Fibroblast of lung (primary cell): ENCODE measurements at regions not wholly inside any gene's neighbourhood (a gene's known extent, or its start where the extent isn't known, plus 50 kb on each side); places are given as distances from the start of the nearest gene placed in this dataset.

ENCODE experiments used
- DNase-seq, 2 donors: peaks; one replicate each; pipeline versions ENCODE4 v3.0.0 to v3.0.0-alpha.2; 2010; ENCODE audit warnings: low read depth in 2 of 2
- H2AFZ ChIP-seq: 2 replicates; pipeline ENCODE4 v1.5.1; 2012; ENCODE audit warnings: low read length, control low read depth, inconsistent platforms
- H3K27ac ChIP-seq: 2 replicates; pipeline ENCODE4 v1.5.1; 2011; ENCODE audit warnings: low read length, control low read depth; ENCODE audit not compliant: insufficient read depth
- H3K27me3 ChIP-seq: 2 replicates; pipeline ENCODE4 v1.5.1; 2011; ENCODE audit warnings: mild to moderate bottlenecking, low read length; ENCODE audit not compliant: control insufficient read depth, insufficient read depth
- H3K36me3 ChIP-seq: 2 replicates; pipeline ENCODE4 v1.5.1; 2011; ENCODE audit warnings: low read length; ENCODE audit not compliant: control insufficient read depth, insufficient read depth
- H3K4me1 ChIP-seq: 2 replicates; pipeline ENCODE4 v1.5.1; 2011; ENCODE audit warnings: low read length; ENCODE audit not compliant: control insufficient read depth, insufficient read depth; ENCODE audit errors: extremely low read depth
- H3K4me2 ChIP-seq: 2 replicates; pipeline ENCODE4 v1.5.1; 2011; ENCODE audit warnings: low read length, control low read depth; ENCODE audit not compliant: insufficient read depth; ENCODE audit errors: extremely low read depth
- H3K4me3 ChIP-seq, 4 experiments: fragments of 200-600 bp in 1 of 4; sonication (generic) in 1 of 4; replicated peaks in 1 of 4; 2 replicates each; pipeline ENCODE4 v1.5.1; 2011 to 2016; ENCODE audit warnings: low read length in 4 of 4, low read depth in 3 of 4, mild to moderate bottlenecking in 3 of 4, control low read depth in 2 of 4, inconsistent platforms in 1 of 4, mixed read lengths in 1 of 4; ENCODE audit not compliant: insufficient read depth in 1 of 4; ENCODE audit errors: control extremely low read depth in 1 of 4
- H3K79me2 ChIP-seq: 2 replicates; pipeline ENCODE4 v1.5.1; 2012; ENCODE audit warnings: mild to moderate bottlenecking, low read length, inconsistent platforms; ENCODE audit not compliant: control insufficient read depth, insufficient read depth
- H3K9ac ChIP-seq: 2 replicates; pipeline ENCODE4 v1.5.1; 2011; ENCODE audit warnings: mild to moderate bottlenecking, low read length, control low read depth; ENCODE audit not compliant: insufficient read depth
- H3K9me3 ChIP-seq: 2 replicates; pipeline ENCODE4 v1.5.1; 2012; ENCODE audit warnings: low read depth, low read length; ENCODE audit not compliant: control insufficient read depth, insufficient read depth
- H4K20me1 ChIP-seq: 2 replicates; pipeline ENCODE4 v1.5.1; 2011; ENCODE audit warnings: low read length; ENCODE audit not compliant: control insufficient read depth, insufficient read depth; ENCODE audit errors: extremely low read depth
- CTCF ChIP-seq, 2 donors: IDR thresholded peaks in 1 of 2; conservative IDR thresholded peaks in 1 of 2; 1 replicate in 1 of 2; 2 replicates in 1 of 2; pipeline ENCODE4 v1.5.1; 2011 to 2012; ENCODE audit warnings: low read length in 2 of 2, control low read depth in 1 of 2, inconsistent platforms in 1 of 2, low read depth in 1 of 2, mild to moderate bottlenecking in 1 of 2
- EZH2 ChIP-seq: IDR thresholded peaks from 2 replicates; pipeline ENCODE4 v1.5.1; 2012; ENCODE audit warnings: low read length, control low read depth, mild to moderate bottlenecking; ENCODE audit errors: missing control alignments

DNA sequence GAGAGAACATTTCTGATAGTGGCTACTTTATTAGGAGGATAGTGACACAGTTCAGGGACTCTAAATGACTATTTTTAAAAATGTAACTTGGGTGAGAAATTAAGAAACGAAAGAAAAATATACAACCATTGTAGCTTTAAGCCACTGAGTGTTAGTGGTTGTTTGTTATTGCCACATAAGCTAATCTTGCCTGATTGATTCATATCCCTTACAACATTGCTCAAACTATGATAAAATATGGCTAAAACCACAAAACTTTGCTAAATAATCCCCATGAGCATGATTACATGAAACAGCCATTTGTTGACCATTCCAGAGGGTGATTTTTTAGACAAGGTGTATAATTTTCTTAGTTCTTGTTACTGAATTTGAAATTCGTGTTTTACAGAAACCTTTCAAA lies 343.4 kb downstream of the SLITRK5 start:
- no peak overlapping the region for H3K4me2 ChIP-seq
- H3K9ac ChIP-seq = no peak overlapping the region
- H3K79me2 ChIP-seq = no peaks in the 10 kb centered on the region
- H3K36me3 ChIP-seq = no peaks in the 10 kb centered on the region
- H3K27me3 ChIP-seq = no peaks in the 10 kb centered on the region
- no peaks in the 10 kb centered on the region for H4K20me1 ChIP-seq
- H3K4me1 ChIP-seq = no peaks in the 10 kb centered on the region
- peak in 1 of 2 donors; percentile 37 for DNase-seq
- H3K4me3 ChIP-seq = no peak overlapping the region
- no peaks in the 10 kb centered on the region for H3K9me3 ChIP-seq
- TF ChIP-seq CTCF (conservative IDR thresholded peaks at IDR 0.05 in 1 of 2, IDR thresholded peaks at IDR 0.05 in 1 of 2; ENCODE audit: low read depth in 1 of 2, low read length in 2 of 2) (no peak), EZH2 (no peak)
- H2AFZ ChIP-seq = no peak overlapping the region
- no peak overlapping the region for H3K27ac ChIP-seq

GRCh38 chr13:88022431-88023208 lies 351.4 kb downstream of the SLITRK5 start:
- H3K4me1 ChIP-seq = no peaks in the 10 kb centered on the region
- H3K4me3 ChIP-seq = no peak overlapping the region
- DNase-seq = peak in 1 of 2 donors; percentile 86
- no peak overlapping the region for H2AFZ ChIP-seq
- no peaks in the 10 kb centered on the region for H3K79me2 ChIP-seq
- no peak overlapping the region for H3K9ac ChIP-seq
- H3K36me3 ChIP-seq = no peaks in the 10 kb centered on the region
- TF ChIP-seq EZH2 (no peak), CTCF (conservative IDR thresholded peaks at IDR 0.05 in 1 of 2, IDR thresholded peaks at IDR 0.05 in 1 of 2; ENCODE audit: low read depth in 1 of 2, low read length in 2 of 2) (no peak)
- H4K20me1 ChIP-seq = no peaks in the 10 kb centered on the region
- H3K9me3 ChIP-seq = no peaks in the 10 kb centered on the region
- H3K27ac ChIP-seq = no peak overlapping the region
- no peak overlapping the region for H3K4me2 ChIP-seq
- H3K27me3 ChIP-seq = no peaks in the 10 kb centered on the region

DNA sequence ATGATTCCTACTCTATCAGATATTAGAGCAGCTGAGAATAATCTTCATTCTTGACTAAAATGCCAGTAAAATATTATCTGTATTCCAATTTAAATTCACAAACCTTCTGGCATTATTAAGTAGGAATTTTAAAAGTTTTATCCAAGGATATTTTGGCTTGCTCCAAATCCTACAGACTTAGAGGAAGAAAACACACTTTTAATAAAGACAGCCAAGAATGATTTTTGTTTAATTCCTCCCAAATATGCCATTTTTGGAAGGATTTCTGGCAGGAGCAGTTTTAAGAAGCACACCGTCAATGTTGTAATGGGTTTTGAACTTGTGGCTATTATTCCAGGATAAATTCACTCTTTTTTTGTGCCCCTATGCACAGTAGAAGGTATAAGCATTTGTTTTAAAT lies 355.1 kb downstream of the SLITRK5 start:
- TF ChIP-seq CTCF (conservative IDR thresholded peaks at IDR 0.05 in 1 of 2, IDR thresholded peaks at IDR 0.05 in 1 of 2; ENCODE audit: low read depth in 1 of 2, low read length in 2 of 2) (no peak), EZH2 (no peak)

More for the DNA sequence above, 355.1 kb downstream of the SLITRK5 start:
- H3K9me3 ChIP-seq = no peaks in the 10 kb centered on the region
- H3K36me3 ChIP-seq = no peaks in the 10 kb centered on the region
- no peak for DNase-seq
- H3K4me3 ChIP-seq = no peak overlapping the region
- no peaks in the 10 kb centered on the region for H4K20me1 ChIP-seq
- H3K4me2 ChIP-seq = no peak overlapping the region
- no peaks in the 10 kb centered on the region for H3K27me3 ChIP-seq
- H3K27ac ChIP-seq = no peak overlapping the region
- no peak overlapping the region for H3K9ac ChIP-seq
- H2AFZ ChIP-seq = no peak overlapping the region
- no peaks in the 10 kb centered on the region for H3K79me2 ChIP-seq
- no peaks in the 10 kb centered on the region for H3K4me1 ChIP-seq
